ENCODE measurements at regions not wholly inside any gene's neighbourhood (a gene's known extent, or its start where the extent isn't known, plus 50 kb on each side); places are given as distances from the start of the nearest gene placed in this dataset.
"Not testable (repeated sequence)": the region's sequence is repeated elsewhere in the genome, so short reads cannot be mapped to it uniquely, and the experiment has no call there.

DNA sequence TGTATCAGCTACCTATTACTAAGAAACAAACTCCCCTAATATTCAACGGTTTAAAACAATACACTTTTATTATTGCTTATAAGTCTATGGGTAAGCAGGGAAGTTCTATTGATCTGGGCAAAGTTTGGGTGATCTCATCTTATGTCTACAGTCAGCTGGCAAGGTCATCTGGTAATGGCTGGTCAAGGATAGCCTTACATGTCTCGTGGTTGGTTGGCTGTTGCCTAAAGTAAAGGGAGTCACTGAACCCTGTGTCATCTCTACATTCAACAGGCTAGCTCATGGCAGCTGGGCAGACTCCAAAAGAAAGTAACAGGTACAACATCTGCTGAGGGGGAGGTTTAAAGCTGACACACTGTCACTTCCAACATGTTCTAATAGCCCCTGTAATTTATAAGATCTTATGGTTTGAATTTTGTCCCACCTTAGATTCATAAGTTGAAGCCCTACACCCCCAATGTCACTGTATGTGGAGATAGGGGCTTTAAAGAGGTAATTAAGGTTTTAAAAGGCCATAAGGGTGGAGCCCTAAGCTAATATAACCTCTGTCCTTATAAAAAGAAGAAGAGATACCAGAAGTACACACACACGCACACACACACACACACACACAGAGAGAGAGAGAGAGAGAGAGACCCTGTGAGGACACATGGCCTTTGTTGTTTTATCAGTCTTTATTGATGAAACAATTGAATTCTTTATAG is 419.1 kb downstream of the NPIPA8 start:
- peaks cover 5% of the 10 kb centered on the region for H3K9me3 ChIP-seq (ENCODE audit: control insufficient read depth, low read length)
- WGBS, 2 experiments (ENCODE audit: insufficient coverage in 2 of 2), result 86% methylated on average over 1 of the region's 3 CpGs; no CpG with 5 or more reads in 1 of the 2 experiments
- no peak overlapping the region for H3K4me3 ChIP-seq (ENCODE audit: extremely low read depth, insufficient read depth, low read length, poor library complexity, severe bottlenecking)
- H3K36me3 ChIP-seq (ENCODE audit: control insufficient read depth, insufficient read depth, low read length), result no peaks in the 10 kb centered on the region
- no peak overlapping the region for H3K27ac ChIP-seq (ENCODE audit: low read depth, low read length, severe bottlenecking)
- no peaks in the 10 kb centered on the region for H3K4me1 ChIP-seq (ENCODE audit: control insufficient read depth, insufficient read depth, low read length, poor library complexity, severe bottlenecking)

DNA sequence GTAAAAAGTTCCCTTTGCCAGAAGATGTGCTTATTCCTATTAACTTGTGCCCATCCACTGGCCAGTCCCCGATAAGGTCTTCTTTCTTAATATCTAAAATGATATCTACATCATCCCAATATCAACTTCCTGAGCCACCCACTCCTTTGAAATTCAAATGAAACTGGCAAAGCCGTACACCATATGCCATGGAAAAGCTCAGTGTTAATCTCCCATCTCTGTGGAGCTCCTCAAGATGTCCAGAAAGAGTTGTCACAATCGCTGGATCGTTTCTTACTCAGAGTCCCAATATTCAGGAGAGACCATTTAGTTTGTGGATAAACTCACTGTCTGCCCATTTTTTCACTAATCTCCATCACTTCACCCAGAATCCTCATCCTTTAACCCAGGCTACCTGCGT is 420.7 kb downstream of the NPIPA8 start:
- H3K9me3 ChIP-seq (ENCODE audit: control insufficient read depth, low read length), result peaks cover 5% of the 10 kb centered on the region
- H3K4me1 ChIP-seq (ENCODE audit: control insufficient read depth, insufficient read depth, low read length, poor library complexity, severe bottlenecking), result no peaks in the 10 kb centered on the region
- no peak overlapping the region for H3K27ac ChIP-seq (ENCODE audit: low read depth, low read length, severe bottlenecking)
- no peaks in the 10 kb centered on the region for H3K36me3 ChIP-seq (ENCODE audit: control insufficient read depth, insufficient read depth, low read length)
- 87% methylated on average over 5 of the region's 5 CpGs for WGBS, 2 experiments (ENCODE audit: insufficient coverage in 2 of 2)
- no peak overlapping the region for H3K4me3 ChIP-seq (ENCODE audit: extremely low read depth, insufficient read depth, low read length, poor library complexity, severe bottlenecking)

DNA sequence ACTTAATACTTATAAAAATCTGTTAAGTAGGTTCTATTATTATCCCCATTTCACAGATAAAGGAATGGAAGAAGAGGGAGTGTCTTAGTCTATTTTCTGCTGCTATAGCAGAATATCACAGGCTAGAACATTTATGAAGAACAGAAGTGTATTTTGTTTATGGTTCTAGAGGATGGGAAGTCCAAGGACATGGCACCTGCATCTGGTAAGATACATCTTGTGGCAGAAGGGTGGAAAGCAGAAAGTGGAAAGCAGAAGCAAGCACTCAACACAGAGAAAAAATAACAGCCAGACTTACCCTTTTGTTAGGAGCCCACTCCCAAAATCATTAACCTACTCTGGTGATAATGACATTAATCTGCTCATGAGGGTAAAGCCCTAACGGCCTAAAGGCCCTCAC is 422.4 kb downstream of the NPIPA8 start:
- no peak overlapping the region for H3K27ac ChIP-seq (ENCODE audit: low read depth, low read length, severe bottlenecking)
- no peak overlapping the region for H3K4me3 ChIP-seq (ENCODE audit: extremely low read depth, insufficient read depth, low read length, poor library complexity, severe bottlenecking)
- peaks cover 3% of the 10 kb centered on the region for H3K9me3 ChIP-seq (ENCODE audit: control insufficient read depth, low read length)
- WGBS, 2 experiments (ENCODE audit: insufficient coverage in 2 of 2), result no CpG with 5 or more reads among the region's 1 CpG
- no peaks in the 10 kb centered on the region for H3K36me3 ChIP-seq (ENCODE audit: control insufficient read depth, insufficient read depth, low read length)
- H3K4me1 ChIP-seq (ENCODE audit: control insufficient read depth, insufficient read depth, low read length, poor library complexity, severe bottlenecking), result no peaks in the 10 kb centered on the region

DNA sequence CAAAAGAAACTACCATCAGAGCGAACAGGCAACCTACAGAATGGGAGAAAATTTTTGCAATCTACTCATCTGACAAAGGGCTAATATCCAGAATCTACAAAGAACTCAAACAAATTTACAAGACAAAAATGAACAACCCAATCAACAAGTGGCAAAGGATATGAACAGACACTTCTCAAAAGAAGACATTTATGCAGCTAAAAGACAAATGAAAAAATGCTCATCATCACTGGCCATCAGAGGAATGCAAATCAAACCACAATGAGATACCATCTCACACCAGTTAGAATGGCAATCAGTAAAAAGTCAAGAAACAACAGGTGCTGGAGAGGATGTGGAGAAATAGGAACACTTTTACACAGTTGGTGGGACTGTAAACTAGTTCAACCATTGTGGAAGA is 425.0 kb downstream of the NPIPA8 start:
- no CpG with 5 or more reads among the region's 1 CpG for WGBS, 2 experiments (ENCODE audit: insufficient coverage in 2 of 2)
- not testable (repeated sequence) for H3K27ac ChIP-seq (ENCODE audit: low read depth, low read length, severe bottlenecking); H3K36me3 ChIP-seq (ENCODE audit: control insufficient read depth, insufficient read depth, low read length); H3K4me1 ChIP-seq (ENCODE audit: control insufficient read depth, insufficient read depth, low read length, poor library complexity, severe bottlenecking); H3K4me3 ChIP-seq (ENCODE audit: extremely low read depth, insufficient read depth, low read length, poor library complexity, severe bottlenecking); H3K9me3 ChIP-seq (ENCODE audit: control insufficient read depth, low read length)

DNA sequence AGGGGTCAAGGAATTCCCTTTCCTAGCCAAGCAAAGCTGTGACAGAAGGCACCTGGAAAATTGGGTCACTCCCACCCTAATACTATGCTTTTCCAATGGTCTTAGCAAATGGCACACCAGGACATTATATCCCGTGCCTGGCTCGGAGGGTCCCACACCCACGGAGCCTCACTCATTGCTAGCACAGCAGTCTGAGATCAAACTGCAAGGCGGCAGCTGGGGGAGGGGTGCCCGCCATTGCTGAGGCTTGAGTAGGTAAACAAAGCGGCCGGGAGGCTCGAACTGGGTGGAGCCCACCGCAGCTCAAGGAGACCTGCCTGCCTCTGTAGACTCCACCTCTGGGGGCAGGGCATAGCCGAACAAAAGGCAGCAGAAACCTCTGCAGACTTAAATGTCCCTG is 429.9 kb downstream of the NPIPA8 start:
- 94% methylated on average over 3 of the region's 10 CpGs; no CpG with 5 or more reads in 1 of the 2 experiments for WGBS, 2 experiments (ENCODE audit: insufficient coverage in 2 of 2)
- not testable (repeated sequence) for H3K27ac ChIP-seq (ENCODE audit: low read depth, low read length, severe bottlenecking)

DNA sequence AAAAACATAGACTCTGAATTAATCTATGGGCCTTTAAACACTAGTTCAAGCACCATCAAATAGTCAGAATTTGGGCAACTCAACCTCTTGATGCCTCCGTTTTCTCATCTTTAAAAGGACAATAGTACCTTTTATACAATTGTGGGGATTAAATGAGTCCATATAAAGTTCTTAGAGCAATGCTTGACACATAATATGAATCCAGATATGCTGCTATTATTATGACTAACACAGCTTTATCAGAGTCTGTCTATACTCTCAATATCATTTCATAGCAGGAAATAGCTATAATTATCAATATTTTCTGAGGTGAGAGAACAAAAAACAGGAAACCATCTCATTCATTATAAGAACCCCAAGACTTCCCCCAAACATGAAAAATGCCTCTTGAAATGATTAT is 430.5 kb upstream of the XYLT1 start:
- Histone ChIP-seq H3K4me1 (ENCODE audit: control insufficient read depth, insufficient read depth, low read length, poor library complexity, severe bottlenecking) (no peaks in the 10 kb centered on the region), H3K9me3 (ENCODE audit: control insufficient read depth, low read length) (no peaks in the 10 kb centered on the region), H3K4me3 (ENCODE audit: extremely low read depth, insufficient read depth, low read length, poor library complexity, severe bottlenecking) (no peak overlapping the region), H3K36me3 (ENCODE audit: control insufficient read depth, insufficient read depth, low read length) (no peaks in the 10 kb centered on the region), H3K27ac (ENCODE audit: low read depth, low read length, severe bottlenecking) (no peak overlapping the region)
- WGBS, 2 experiments (ENCODE audit: insufficient coverage in 2 of 2), result 100% methylated on average over 1 of the region's 1 CpG; no CpG with 5 or more reads in 1 of the 2 experiments

More for the DNA sequence above, 429.9 kb downstream of the NPIPA8 start:
- not testable (repeated sequence) for H3K4me1 ChIP-seq (ENCODE audit: control insufficient read depth, insufficient read depth, low read length, poor library complexity, severe bottlenecking); H3K36me3 ChIP-seq (ENCODE audit: control insufficient read depth, insufficient read depth, low read length); H3K4me3 ChIP-seq (ENCODE audit: extremely low read depth, insufficient read depth, low read length, poor library complexity, severe bottlenecking); H3K9me3 ChIP-seq (ENCODE audit: control insufficient read depth, low read length)

DNA sequence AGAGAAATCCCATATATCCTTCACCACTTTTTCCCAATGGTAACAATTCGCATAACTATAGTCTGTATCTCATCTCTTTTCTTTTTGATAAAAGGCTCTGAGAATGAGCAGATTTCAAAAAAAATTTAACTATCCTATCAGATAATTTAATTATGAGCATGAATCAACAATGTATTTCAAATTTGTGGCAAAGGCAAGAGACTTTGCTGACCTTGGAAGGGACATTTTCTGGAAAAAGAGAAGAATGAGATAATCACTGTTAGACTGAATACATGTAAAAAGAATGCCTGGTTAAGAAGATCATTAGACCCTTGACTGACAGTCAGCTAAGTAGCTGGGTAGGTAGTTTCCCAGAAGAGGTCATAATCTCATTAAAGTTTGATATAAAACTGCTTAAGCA is 428.4 kb upstream of the XYLT1 start:
- no CpG with 5 or more reads among the region's 1 CpG for WGBS, 2 experiments (ENCODE audit: insufficient coverage in 2 of 2)
- Histone ChIP-seq H3K36me3 (ENCODE audit: control insufficient read depth, insufficient read depth, low read length) (no peaks in the 10 kb centered on the region), H3K4me3 (ENCODE audit: extremely low read depth, insufficient read depth, low read length, poor library complexity, severe bottlenecking) (no peak overlapping the region), H3K4me1 (ENCODE audit: control insufficient read depth, insufficient read depth, low read length, poor library complexity, severe bottlenecking) (no peaks in the 10 kb centered on the region), H3K27ac (ENCODE audit: low read depth, low read length, severe bottlenecking) (no peak overlapping the region), H3K9me3 (ENCODE audit: control insufficient read depth, low read length) (no peaks in the 10 kb centered on the region)

DNA sequence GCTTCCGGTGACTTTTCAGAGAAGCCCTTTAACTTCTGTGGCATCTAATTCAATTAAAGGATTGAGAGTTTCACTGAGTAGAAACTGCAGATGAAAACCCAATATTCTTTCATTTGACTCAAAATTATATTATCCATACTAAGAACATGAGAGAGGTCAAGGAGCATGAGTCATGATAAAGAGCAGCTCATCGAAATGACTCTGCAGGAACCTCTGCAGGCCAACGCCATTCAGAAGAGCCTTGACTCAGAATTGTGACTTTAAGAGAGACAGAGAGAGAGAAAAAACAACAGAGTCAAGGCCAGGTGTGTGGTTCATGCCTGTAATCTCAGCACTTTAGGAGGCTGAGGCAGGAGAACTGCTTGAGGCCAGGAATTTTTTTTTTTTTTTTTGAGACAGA is 417.2 kb upstream of the XYLT1 start:
- Histone ChIP-seq H3K27ac (ENCODE audit: low read depth, low read length, severe bottlenecking) (no peak overlapping the region), H3K9me3 (ENCODE audit: control insufficient read depth, low read length) (no peaks in the 10 kb centered on the region), H3K36me3 (ENCODE audit: control insufficient read depth, insufficient read depth, low read length) (no peaks in the 10 kb centered on the region), H3K4me1 (ENCODE audit: control insufficient read depth, insufficient read depth, low read length, poor library complexity, severe bottlenecking) (no peaks in the 10 kb centered on the region), H3K4me3 (ENCODE audit: extremely low read depth, insufficient read depth, low read length, poor library complexity, severe bottlenecking) (no peak overlapping the region)
- 71 to 93% methylated on average over 1 to 2 of the region's 3 CpGs for WGBS, 2 experiments (ENCODE audit: insufficient coverage in 2 of 2)

DNA sequence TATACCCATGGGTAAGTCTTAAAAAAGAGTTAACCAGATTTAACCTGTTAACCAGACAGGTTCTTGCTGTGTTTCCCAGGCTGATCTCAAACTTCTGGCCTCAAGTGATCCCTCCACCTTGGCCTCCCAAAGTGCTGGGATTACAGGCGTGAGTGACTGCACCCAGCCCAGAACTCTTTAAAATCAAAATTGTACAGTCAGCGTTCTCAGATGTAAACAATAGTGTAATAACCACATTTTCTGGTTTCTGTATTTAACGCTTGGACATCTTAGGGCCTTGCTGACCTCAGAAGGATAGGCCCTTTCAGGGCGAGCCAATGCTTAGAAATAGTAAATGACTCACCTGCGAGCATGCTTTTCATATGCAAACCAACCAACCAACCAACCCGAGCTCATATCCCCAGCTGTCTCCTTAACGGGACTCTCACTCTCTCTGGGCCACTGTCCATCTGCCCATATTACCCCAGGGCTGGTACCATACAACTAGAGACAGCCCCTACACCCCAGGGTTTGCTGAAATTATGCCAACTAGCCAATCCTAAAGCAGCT is 415.0 kb upstream of the XYLT1 start:
- H3K27ac ChIP-seq (ENCODE audit: low read depth, low read length, severe bottlenecking), result no peak overlapping the region
- H3K4me1 ChIP-seq (ENCODE audit: control insufficient read depth, insufficient read depth, low read length, poor library complexity, severe bottlenecking), result no peaks in the 10 kb centered on the region
- 68 to 75% methylated on average over 5 to 7 of the region's 7 CpGs for WGBS, 2 experiments (ENCODE audit: insufficient coverage in 2 of 2)
- H3K4me3 ChIP-seq (ENCODE audit: extremely low read depth, insufficient read depth, low read length, poor library complexity, severe bottlenecking), result no peak overlapping the region
- no peaks in the 10 kb centered on the region for H3K9me3 ChIP-seq (ENCODE audit: control insufficient read depth, low read length)
- H3K36me3 ChIP-seq (ENCODE audit: control insufficient read depth, insufficient read depth, low read length), result no peaks in the 10 kb centered on the region

DNA sequence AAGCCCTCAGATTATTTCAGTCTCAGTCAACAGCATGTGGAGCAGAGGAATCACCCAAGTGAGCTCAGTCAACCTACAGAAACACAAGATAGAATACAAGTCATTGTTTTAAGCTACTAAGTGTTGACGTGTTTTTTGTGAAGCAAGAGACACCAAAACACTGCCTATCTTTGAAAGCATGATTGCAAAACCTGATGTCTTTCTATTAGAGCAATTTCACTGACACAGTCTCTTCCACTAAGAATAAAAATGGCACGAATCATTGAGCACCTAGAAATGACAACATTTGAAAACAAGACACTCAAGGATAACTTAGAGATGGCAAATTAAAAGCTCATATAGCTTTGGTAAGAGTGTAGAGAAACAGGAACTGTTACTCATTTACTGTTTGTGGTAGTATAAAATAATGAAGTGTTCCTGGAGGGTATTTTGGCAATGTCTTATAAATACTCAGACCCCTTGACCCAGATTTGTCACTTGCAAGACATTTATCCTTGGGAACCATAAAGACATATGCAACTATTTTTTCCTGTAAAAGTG is 407.1 kb upstream of the XYLT1 start:
- 83 to 88% methylated on average over 1 of the region's 2 CpGs for WGBS, 2 experiments (ENCODE audit: insufficient coverage in 2 of 2)
- no peak overlapping the region for H3K27ac ChIP-seq (ENCODE audit: low read depth, low read length, severe bottlenecking)
- H3K4me1 ChIP-seq (ENCODE audit: control insufficient read depth, insufficient read depth, low read length, poor library complexity, severe bottlenecking), result no peaks in the 10 kb centered on the region
- H3K9me3 ChIP-seq (ENCODE audit: control insufficient read depth, low read length), result no peaks in the 10 kb centered on the region
- H3K4me3 ChIP-seq (ENCODE audit: extremely low read depth, insufficient read depth, low read length, poor library complexity, severe bottlenecking), result no peak overlapping the region
- H3K36me3 ChIP-seq (ENCODE audit: control insufficient read depth, insufficient read depth, low read length), result no peaks in the 10 kb centered on the region

DNA sequence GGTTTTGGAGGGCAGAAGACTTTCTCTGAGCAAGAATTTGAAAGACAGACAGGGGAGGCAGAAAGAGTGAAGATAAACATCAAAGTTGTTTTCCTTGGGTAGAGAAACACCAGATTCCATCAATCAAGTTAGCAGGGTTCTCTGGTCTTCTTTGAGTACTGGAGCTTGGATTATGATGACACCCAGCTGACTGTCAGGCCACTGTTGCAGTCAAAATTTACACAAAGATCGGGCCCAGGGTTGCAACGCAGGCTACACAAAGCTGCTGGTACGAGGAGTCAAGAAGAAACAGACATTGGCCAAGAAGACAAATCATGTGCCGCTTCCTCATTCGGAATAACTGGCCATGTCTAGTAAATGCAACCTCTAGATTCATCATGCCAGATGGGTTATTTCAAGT is 396.2 kb upstream of the XYLT1 start:
- Histone ChIP-seq H3K27ac (ENCODE audit: low read depth, low read length, severe bottlenecking) (no peak overlapping the region), H3K36me3 (ENCODE audit: control insufficient read depth, insufficient read depth, low read length) (no peaks in the 10 kb centered on the region), H3K9me3 (ENCODE audit: control insufficient read depth, low read length) (no peaks in the 10 kb centered on the region), H3K4me1 (ENCODE audit: control insufficient read depth, insufficient read depth, low read length, poor library complexity, severe bottlenecking) (peaks cover 5% of the 10 kb centered on the region), H3K4me3 (ENCODE audit: extremely low read depth, insufficient read depth, low read length, poor library complexity, severe bottlenecking) (no peak overlapping the region)
- 82 to 93% methylated on average over 4 to 5 of the region's 5 CpGs for WGBS, 2 experiments (ENCODE audit: insufficient coverage in 2 of 2)

Measured in mesodermal cell (in vitro differentiated cells).